GM21717 (cell line): ENCODE measurements at regions not wholly inside any gene's neighbourhood (a gene's known extent, or its start where the extent isn't known, plus 50 kb on each side); places are given as distances from the start of the nearest gene placed in this dataset.

Experiments used
- ATAC-seq: cut with Tn5 transposase; IDR thresholded peaks from one replicate; pipeline ENCODE4 v1.9.1; 2021; ENCODE audit warnings: mild to moderate bottlenecking, moderate library complexity; ENCODE audit not compliant: unreplicated experiment

DNA sequence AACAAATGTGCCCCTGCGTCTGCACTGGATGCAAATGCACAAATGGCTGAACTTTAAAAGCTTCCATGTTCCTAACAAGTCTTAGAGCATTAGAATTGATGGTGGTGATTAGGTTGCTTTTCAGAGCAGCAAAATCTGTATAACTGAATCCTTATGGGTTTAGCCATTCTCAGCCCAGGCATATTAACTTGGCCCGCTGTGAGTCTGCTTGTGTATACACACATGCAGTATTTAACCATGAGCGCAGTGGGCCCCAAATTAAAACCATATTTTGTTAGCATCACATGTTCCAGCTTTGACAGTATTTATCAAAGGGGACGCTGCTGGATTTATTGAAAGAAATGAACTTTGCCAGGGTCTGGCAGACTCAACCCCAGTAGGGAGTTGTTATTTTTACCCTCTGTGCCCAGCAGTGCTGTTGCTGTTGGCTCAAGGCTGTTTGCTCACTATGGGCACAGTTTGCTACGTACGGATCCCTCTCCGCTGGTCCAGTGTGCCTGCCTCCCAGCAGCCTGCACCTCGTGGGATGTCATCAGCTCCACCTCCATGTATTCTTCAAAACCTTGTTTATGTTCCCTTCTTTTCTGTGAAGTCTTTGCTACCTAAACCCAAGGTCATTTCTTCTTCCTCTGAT, 144.7 kb downstream of the QRSL1 start:
- ATAC-seq = no peak

DNA sequence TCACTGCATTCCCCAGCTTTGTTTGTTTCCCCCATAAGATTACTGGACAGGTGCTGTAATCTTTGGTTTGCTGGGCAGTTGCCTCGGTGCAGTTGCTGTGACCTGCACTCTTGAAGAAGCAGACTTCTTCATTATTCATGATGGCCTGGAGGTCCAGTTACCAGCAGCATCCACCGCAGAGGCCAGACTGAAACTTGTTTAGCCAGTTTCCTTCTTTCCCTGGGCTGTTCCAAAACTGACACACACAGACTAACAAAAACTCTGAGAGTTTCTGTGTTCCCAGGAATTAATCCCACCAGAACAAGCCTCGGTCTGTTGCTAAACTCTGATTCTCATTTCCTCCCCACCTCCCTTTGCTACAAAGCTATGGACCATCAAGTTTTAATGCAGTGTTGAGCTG, 144.1 kb downstream of the QRSL1 start:
- ATAC-seq = no peak

DNA sequence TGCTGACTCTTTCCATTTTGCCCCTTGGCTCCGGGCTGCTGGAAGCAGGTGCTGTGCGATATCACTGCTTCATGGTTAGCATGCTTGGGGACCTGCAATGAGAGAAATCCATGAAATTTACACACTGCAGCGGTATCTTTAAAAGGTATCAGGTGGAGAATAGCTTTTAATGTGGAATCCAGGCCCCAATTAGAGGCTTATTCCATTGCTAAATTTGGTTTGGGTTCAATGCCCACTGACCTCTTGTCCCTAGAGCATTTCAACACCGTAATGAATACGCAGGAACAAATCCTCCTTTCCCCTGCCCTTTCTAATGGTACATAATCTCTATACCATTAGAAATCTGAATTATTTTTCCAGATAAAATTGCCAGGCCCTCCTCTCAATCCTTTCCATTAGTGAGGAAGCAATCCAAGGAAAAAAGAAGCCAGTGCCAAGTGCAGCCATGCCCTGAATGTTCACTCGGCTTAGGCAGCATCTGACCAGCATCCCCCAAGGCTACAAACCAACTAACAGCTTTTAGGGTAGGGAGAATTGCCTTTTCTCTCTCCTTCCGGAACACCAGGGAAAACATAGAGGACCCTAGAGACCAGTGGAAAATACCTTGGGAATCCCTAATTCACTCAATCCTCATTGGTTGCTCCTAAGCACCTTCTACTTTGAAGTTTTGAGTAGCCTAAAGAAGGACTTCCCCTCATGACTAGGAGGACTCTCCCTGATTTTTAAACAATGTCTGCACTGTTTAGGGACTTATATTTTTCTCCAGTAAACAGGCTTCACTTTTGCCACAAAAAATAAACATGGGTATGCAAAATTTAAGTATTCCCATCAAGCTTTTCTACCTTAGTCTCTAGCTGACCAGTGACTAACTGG, 143.1 kb downstream of the QRSL1 start:
- no peak for ATAC-seq

DNA sequence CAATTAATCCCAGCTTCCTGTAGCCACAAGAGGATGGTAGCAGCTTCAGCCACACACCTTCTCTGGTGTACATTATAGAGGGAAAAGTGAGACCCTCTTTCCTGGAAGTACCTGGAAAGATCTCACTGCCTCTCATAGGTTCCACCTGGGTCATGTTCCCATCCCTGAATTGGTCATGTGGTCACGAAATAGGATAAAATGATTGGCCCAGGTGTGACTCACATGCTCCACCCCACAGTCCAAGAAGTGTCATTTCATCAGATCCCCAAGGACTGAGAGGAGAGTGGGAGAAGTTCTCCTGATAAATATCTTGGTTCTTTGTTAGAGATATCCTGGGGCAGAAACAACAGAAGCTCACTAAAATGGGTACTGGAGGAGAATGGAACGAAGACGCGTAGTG, 142.4 kb downstream of the QRSL1 start:
- ATAC-seq = no peak

DNA sequence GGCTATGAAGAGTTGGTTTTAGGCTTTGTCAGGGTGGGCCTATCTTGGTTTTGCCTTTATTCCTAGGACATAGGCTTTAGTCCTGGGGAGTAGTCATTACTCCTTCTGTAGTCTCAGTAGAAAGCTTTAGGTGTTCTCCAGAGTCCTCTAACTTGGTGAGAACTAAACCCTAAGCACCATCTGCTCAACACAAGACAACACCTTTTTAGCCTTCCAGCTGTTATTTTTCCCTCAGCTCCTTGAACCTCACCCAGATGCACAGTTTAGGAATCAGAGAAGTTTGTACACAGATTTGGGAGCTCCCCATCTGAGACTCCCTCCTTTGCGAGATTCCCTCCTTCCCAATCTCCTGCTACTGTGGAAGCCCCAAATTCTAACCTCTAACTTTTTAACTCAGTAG, 141.3 kb downstream of the QRSL1 start:
- ATAC-seq = no peak

DNA sequence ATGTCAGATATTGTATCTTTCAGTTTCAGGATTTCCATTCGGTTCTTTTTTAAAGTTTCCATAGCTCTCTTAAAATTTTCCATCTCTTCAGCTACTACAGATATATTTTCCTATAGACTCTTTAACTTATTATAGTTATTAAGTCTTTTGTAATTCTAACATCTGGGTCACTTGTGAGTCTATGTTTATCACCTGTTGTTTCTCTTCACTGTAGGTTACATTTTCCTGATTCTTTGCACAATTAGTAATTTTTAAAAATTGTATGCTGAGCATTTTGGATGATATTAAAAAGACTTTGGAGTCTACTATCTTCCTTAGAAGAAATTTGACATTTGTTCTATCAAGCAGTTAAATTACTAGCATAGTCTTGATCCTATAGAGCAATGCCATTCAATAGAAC, 140.7 kb downstream of the QRSL1 start:
- ATAC-seq = no peak

DNA sequence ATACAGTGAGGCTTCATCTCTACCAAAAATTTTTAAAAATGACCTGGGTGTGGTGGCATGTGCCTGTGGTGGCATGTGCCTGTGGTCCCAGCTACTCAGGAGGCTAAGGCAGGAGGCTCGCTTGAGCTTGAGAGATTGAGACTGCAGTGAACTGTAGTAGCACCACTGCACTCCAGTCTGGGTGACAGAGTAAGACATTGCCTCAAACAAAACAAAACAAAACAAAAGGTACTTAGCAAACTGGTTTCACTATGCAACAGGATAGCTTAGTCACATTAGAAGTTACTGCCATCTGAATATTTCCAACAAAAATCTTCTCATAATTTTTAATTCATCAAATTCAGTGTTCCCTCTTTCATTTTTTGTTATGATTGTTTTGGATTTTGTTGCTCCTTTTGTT, 137.9 kb downstream of the QRSL1 start:
- no peak for ATAC-seq

DNA sequence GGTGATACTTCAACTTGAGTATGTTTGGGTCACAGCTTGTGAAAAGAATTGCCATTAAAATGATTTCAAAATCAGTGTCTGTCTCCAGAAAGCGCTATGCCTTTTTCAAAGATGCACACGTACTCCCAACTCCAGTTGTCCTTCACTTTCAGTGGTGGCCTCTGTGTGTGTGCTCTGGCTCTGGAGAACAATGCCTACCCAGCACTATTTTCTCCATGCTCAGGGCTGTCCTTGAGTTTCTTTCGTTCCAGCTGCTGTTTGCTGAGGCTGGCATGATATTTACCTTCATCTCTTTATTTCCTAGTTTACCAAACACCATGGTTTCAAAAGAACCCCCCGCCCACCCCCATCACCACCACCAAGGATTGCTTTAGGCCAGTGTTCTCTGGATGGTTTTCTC, 136.8 kb downstream of the QRSL1 start:
- no peak for ATAC-seq

DNA sequence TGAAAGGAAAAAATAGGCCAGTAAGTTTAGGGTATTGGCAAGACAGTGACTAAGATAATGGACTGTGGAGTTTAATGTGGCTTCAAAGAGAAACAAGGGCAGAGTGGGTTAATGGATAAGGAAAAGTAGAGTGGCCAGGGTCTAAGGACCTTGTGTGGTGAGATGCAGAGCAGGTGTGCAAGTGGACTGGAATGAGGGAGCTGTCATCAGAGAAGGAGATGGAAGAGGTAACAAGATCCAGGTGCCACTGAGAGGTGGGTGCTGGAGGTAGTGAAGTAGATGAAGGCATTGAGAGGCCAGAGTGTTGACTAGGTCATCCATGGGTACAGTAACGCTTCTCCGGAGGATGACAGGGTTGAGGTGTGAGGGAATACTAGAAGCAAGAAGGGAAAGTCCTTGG, 136.1 kb downstream of the QRSL1 start:
- no peak for ATAC-seq

DNA sequence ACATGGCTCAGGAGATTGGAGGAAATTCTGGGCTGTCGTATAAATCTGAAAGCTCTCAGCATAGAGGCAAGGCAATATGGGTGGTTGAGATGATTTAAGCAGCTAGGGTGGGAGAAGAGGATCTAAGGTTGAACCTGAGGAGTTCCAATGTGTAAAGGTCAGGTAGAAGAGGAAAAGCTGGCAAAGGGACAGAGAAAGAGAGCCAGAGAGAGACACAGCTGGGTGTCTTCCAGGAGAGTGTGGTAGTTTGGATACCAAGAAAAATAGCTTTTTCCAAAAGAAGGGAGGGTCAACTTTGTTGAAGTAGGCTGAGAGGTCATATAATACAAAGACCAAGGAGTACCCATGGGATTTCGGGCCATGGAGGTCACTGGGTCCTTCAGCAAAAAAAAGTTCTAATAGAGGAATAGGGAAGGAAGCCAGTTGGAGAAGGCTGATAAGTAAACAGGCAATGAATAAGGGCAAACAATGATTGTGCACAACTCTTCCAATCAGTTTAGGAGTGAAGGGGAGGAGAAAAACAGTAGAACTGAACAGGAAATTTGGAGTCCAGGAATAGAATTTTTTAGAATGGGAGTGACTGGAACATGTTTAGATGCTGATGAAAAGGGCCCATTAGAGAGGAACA, 135.1 kb downstream of the QRSL1 start:
- ATAC-seq = no peak

DNA sequence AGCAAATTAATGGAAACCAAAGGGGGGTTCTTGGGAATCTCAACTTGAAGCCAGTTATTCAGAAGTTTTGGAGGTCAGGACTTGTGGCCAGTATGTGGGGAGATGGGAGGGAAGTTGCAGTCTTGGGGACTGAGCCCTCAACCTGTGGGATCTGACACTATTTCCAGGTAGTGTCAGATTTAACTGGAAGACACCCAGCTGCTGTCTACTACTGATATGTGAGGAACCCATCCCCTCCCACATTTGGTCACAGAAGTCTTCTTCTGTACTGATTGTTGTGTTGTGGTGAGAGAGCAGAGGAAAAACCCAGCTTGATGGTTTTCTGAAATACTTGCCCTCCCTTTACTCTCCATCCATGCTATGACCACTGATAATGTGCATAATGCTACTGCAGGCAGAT, 134.0 kb downstream of the QRSL1 start:
- ATAC-seq = no peak

DNA sequence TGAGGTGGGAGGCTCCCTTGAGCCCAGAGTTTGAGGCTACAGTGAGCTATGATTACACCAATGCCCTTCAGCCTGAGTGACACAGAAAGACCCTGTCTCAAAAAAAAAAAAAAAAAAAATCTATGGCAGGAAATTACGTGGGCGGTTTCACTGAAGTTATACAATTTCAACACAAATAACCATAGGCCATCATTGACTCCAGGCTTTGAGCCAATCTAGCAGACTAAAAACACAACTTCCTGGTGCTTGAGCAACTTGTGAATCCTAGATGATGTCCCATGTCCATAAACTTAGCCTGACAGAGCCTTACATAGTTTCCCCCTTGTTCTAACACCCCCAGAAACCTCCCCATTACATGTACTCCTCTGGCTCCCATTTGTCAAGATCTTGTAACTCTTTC, 131.8 kb downstream of the QRSL1 start:
- no peak for ATAC-seq

DNA sequence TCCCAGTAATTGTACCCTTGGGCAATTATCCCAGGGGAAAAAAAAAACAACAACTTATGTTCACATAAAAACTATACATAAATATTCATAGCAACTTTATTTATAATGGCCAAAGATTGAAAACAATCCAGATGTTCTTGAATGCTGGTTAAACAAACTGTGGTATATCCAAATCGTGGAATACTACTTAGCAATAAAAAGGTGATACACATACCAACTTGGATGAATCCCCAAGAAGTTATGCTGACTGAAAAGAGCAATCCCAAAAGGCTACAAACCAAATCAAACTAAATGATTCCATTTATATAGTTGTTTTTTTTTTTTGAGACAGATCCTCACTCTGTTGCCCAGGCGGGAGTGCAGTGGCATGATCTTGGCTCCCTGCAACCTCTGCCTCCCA, 129.7 kb downstream of the QRSL1 start:
- ATAC-seq = no peak

DNA sequence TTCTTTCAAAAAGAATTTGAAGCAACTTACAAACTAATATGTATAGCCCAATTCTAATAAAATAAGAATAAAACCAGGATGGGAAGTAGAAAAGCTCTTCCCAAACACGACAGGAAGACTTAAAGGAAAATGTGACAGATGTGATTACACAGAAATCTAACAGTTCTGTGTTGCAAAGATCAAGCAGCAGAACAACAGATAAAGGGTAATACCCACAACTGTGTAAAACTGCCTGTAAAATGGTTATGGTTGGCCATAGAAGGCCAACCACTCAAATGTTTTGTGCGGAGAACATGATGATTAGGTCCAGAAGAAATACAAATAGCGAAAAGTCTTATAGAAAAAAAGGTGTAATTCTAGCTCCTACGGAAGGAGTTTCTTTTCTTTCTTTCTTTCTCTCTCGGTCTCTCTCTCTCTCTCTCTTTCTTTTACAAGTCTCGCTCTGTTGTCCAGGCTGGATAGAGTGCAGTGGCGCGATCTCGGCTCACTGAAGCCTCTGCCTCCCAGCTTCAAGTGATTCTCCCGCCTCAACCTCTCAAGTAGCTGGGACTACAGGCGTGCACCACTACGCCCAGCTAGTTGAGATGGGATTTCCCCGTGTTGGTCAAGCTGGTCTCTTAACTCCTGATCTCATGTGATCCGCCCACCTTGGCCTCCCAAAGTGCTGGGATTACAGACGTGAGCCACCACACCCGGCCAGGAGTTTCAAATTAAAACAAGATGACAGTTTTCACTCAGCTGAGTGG, 128.5 kb downstream of the QRSL1 start:
- no peak for ATAC-seq

DNA sequence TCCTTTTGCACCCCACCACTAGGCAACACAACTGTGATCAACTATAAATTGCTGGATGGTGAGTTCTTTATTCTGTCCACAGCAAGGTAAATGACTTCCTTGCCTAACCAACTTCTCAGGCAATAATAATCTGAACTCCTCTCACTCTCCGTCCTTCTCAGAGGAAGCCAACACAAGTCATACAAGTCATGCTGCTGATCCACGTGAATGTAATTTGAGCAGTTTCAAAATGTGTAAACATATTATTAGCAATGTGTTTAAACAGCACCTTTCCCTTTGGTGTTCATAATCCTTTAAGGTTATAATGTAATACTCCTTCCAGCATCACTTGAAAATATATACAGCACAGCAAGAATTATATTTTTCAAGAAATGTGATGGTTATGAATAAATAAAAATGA, 127.9 kb downstream of the QRSL1 start:
- no peak for ATAC-seq

DNA sequence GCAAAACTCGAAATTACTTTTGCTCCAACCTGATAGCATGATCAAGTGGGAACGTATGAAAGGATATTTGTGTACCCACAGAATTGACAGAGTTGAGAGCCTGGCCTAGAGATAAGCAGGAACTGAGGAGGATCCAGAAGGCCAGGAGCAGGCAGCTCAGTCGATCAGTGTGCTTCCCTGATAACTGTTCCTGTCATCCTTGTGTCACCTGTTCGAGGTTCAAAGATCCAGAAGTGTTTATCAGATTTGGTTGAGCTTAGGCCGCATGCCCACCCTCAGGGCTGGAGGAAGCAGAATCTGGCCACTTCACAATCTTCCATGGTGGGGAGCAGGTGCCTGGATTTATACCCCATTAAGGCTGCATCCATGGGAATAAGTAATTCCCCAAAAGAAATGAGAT, 124.8 kb downstream of the QRSL1 start:
- ATAC-seq = no peak

DNA sequence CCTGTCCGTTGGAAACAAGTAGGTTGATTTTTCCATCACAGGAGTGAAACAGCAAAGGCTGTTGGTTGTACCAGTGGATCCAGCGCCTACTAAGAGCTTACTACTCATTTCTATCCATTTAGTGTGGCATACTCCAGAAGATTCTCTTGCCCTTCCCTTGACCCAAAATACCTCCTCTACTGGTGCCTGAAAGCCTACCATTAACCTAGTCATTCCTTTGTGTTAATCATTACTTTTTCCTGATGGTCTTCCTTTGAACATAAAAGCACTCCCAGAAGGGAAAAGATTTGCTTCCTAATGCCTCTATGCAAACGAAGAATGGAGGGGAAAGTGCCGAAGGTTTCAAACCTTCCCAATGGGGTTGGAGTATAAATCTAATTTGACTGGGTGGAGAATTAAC, 123.3 kb downstream of the QRSL1 start:
- ATAC-seq = no peak

DNA sequence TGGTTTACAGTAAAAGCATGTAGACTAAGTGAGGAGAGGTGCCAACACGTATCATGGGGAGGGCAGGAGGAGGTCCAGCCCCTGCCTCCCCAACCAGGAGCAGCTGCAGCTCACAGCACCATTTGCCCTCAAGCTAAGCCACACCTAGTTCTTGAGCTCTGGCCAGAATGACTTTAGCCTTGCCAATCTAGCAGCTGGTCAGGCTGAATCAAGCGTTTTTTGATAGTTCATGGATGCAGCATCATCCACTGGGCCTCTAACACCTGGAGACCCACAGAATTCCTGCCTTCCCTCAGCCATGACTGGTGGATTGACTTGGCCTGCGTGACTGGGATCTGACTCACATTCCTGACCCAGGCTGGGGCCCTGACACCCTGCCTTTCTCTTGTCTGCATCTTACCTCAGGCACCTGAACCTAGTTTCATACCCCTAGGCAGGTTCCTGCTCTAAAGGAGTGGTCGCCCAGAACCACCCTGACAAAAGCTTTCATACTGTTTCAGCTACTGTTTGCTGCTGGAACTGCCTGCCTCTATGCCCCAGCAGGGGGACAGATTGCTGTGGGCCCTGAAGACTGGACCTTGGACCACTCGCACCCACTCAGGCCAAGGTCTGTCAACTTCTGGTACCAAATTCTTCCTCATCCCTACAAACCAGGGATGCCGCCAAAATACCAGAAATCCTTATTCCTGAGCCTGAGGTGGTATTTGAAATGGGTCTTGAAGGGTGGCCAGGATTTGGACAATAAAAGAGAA, 122.3 kb downstream of the QRSL1 start:
- ATAC-seq = no peak

DNA sequence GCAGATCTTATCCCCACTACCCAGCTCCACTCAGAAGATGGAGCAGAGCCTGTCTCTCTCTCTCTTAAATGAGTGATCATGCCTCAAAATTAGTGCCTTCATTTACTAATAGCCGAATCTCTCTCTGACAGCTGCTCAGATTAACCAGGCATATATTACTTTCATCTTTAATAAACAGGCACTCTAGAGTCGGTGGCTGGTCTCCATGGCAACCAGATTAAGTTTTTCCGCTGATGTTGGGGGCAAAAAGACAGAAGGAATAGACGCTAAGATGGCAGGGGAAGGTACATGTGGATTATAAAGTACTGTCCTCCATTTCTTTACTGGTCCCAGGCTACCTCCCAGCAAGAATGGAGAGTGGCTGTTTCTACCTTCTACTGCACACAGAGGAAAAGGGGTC, 121.6 kb downstream of the QRSL1 start:
- ATAC-seq = no peak

DNA sequence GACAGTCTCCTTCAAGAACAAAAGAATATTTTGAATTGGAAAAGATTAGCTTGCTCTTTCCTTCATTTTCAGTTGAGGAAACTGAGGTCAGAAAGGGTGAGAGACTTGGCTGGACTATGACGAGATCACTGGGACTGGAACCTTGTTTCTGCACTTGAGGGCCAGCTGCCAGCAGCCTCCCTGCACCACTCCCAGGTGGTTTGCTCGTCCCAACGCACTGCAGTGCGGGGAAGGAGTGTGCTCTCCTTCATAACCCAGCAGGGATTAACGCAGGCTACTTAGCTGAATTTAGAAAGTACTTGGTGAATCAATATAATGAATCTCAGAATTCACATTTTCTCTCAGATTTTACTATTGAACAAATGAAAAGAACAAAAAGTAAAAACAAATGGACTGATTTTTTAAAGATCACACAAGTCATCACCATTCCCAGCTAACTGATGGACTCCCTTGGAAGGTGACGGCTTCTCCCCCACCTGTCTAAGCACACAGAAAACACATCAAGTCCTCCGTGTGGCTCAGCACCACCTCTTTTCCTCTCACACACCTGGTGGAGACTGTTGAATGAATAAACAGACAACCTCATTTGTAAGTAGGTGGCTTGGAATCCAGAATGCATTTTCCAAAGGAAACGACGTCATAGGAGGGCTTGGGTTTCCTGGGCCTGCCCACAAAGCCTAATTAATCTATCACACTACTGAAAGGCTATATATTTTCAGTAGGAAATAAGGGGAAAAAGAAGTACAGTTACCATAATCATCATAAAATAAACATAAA, 121.0 kb downstream of the QRSL1 start:
- ATAC-seq = no peak
